GM18520 (cell line): ENCODE measurements at regions not wholly inside any gene's neighbourhood (a gene's known extent, or its start where the extent isn't known, plus 50 kb on each side); places are given as distances from the start of the nearest gene placed in this dataset.

Experiments
- ATAC-seq: cut with Tn5 transposase; IDR thresholded peaks from one replicate; pipeline ENCODE4 v1.9.1; 2021; ENCODE audit not compliant: unreplicated experiment

GRCh38 chr10:128774979-128775378 is 648.8 kb upstream of the MKI67 start:
- no peak for ATAC-seq

- ATAC-seq, result no peak
These were observed 649.5 kb upstream of the MKI67 start for GRCh38 chr10:128775743-128776142.

DNA sequence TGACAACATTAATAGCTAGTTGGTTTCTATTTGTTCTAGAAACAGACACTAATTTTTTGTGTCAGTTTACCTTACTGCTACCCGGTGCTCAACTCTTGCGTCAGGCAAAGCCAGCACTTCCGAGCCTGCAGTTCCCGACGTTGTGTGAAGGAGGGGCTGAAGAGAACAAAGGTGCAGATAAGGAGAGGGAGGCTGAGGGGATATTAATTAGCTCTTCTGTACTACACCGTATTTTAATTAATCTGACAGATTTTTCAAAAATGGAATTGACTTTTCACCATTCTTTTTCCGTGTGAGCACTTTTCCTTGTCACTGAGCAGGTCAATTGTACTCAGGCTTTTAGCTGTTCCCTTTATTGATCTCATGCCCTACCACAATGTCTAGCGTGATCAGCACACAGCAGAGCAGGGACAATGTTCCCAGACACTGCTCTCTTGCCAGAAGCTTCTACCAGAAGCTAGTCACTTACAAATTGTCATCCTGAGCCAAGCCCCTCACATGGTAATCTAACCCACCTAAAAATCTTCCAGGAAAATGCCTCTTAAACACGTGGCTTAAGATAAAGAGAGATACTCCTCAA is 650.5 kb upstream of the MKI67 start:
- ATAC-seq, result no peak

DNA sequence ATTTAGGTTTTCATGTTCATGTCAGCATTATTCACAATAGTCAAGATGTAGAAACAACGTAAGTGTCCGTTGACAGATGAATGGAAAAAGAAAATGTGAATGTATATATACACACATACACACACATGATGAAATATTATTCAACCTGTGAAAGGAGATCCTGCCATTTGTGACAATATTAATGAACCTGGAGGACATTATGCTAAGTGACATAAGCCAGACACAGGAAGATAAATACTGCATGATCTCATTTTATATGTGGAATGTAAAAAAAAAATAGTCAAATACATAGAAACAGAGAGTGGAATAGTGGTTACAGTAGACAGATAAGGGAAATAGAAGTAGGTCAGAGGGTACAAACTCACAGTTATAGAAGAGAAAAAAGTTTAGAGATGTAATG is 651.1 kb upstream of the MKI67 start:
- ATAC-seq, result no peak

DNA sequence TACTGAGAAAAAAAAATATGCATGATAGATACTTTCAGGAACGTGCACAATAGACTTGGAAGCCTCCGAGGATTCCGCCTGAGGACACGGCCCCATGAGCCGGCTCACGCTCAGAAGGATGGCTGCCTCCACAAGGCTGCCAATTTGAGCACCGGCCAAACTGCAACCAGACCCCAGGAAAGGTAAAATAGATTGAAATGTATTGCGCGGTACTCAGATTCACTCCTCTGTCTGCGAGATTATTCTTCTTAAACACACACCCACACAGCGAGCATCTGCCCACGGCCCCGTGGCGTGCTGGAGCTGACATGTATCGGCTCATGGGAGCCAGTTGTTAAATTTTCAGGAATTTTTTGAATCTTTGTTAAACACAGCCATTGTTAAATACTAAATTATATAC is 653.2 kb upstream of the MKI67 start:
- no peak for ATAC-seq

- no peak for ATAC-seq
These were observed 654.0 kb upstream of the MKI67 start for GRCh38 chr10:128780156-128780761.

GRCh38 chr10:128781637-128782036 is 655.4 kb upstream of the MKI67 start:
- ATAC-seq, result no peak

- no peak for ATAC-seq
These were observed 658.2 kb upstream of the MKI67 start for GRCh38 chr10:128784444-128784843.

DNA sequence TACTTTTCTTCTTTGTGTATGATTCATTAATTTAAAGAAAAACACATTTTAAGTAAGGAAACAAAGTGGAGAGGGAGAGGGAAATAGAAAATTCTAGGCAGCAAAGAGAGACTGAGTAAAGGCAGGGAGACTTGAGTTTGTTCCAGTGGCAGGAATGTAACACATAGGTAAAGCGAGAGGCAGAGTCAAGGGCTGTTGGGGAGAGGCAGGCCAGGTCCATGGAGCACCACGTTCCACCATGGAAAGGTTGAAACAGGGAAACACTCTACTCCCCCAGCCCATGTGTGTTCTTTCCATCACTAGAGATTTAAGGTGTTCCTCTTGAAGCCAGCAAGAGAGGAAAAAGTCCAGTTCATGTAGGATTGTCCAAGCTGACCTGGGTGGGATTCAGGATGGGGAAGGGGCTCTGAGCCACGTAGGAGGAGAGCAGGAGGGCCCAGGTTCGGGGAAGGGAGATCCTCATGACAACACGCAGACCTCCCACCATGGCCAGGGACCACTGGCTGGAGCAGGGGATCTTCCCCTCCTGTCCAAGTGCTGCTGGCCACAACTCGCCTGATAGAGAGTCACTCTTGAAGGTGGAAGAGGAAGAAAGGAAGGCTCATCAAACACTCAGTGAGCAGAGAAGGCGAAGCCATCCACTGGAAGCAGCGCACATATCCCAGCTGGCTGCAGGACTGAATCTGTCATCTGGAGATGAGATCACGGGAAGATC is 666.4 kb upstream of the MKI67 start:
- ATAC-seq, result no peak

- ATAC-seq, result no peak
These were observed 667.8 kb upstream of the MKI67 start for GRCh38 chr10:128793726-128794655.

GRCh38 chr10:128796396-128796912 is 670.2 kb upstream of the MKI67 start:
- no peak for ATAC-seq

DNA sequence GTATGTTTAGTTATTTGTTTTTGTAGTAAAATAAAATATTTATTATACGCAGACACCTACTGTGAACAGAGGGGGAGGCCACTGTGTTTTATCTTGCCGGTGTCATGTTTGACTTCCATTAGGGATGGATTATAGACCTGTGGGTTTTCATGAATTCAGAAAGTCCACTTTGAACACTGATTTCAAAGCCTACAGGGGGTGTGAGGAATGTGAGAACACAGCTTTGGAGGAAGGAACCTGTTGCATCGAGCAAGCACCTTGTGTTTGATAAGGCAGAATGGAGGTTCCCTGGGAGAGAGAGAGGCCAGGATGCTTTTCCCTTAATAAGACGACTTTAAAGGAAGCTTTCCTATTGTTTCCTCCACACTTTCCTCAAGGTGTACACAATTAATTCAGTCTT is 665.0 kb upstream of the MGMT start:
- no peak for ATAC-seq

DNA sequence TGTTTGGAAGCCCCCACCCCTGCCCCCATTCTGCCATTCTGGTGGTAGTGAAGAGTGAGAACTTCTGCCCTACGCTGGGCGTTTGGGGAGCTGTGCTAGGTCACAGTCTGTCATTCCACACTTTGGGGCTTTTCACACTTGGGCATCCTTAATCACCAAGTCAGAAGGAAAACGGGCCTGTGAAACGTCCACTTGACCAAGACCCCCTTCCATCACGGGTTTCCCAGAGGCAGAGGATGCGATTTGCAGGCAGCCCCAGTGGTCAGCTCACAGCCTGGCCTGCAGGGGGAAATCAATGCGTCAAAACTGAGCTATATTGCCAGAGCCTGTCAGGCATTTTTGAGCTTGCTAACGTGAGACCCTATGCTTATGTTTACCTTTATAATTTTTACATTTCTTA is 663.3 kb upstream of the MGMT start:
- ATAC-seq, result no peak

GRCh38 chr10:128804411-128804810 is 662.6 kb upstream of the MGMT start:
- no peak for ATAC-seq

DNA sequence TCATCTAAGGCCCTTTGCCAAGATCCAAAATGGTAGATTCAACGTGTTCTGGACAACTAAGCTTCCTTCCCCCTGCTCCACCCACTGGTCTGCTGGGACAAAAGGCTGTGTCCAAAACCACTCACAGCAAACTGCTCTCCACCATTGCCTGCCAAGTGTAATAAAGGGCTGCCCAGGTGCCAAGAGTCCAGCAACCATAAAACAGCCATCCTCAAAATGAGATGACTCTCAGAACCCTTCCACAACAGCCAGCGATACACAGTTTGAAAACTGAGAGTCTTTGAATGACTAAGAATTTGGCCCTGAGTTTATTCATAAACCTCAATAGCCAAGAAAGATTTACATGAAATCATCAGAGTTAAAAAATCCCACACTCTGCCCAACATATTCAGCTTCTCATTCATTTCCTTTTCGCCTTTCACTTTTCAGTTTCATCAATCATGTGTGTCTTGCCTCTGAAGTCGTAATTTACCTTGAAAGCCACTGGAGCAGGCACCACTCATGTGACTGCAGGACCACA is 658.1 kb upstream of the MGMT start:
- no peak for ATAC-seq

GRCh38 chr10:128811511-128811910 is 655.5 kb upstream of the MGMT start:
- no peak for ATAC-seq

- no peak for ATAC-seq
These were observed 655.0 kb upstream of the MGMT start for GRCh38 chr10:128812000-128812399.

GRCh38 chr10:128813574-128813973 is 653.5 kb upstream of the MGMT start:
- no peak for ATAC-seq

DNA sequence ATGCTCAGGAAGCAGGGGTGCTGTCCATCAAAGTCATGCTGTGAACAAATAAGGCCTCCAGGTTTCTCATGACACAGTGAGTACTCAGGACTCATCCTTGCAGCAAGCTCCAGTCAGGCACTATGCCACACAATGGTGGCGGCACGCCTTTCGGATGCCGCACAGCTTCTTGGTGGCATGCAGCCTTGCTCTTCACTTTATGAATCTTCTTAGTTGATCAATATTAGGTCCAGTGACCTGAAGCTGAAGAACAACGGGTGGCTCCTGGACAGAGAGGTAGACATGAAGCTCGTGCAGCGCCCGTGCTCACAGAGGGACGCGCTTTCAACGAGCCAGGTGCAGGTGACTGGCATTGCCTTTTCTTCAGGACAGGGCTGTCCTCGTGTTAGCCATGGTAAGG is 653.0 kb upstream of the MGMT start:
- ATAC-seq, result no peak

GRCh38 chr10:128814782-128815181 is 652.3 kb upstream of the MGMT start:
- ATAC-seq, result no peak

DNA sequence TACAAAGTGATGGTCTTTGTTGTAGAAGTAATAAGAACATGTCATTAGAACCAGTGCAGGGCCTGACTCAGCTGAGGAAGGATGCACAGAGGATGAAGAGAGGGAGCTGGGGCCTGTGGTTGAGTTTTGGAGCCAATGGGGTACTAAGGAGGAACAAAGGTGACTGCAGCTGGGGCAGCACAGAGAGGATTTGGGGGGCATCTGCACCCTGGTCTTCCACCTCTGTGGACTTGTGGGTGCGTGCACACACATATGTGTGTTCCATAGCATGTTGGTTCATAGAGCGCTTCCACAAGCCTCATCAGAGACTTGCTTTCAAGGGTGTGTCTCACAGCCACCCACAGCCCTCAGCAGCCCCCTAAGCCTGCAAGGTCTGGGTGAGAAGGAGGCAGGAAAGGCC is 650.3 kb upstream of the MGMT start:
- ATAC-seq, result no peak
